HCT116 (cell line): ENCODE measurements at regions not wholly inside any gene's neighbourhood (a gene's known extent, or its start where the extent isn't known, plus 50 kb on each side); places are given as distances from the start of the nearest gene placed in this dataset.

Experiments
- POLR2A ChIP-seq: IDR thresholded peaks from 2 replicates; pipeline ENCODE4 v1.7.0; 2011; ENCODE audit warnings: borderline replicate concordance; ENCODE audit not compliant: insufficient read depth, insufficient read length; ENCODE audit errors: extremely low read depth
- POLR2AphosphoS5 ChIP-seq: IDR thresholded peaks from 2 replicates; pipeline ENCODE4 v1.6.1; 2011; ENCODE audit warnings: mild to moderate bottlenecking, low read depth, low read length, moderate library complexity
- TCF7L2 ChIP-seq: IDR thresholded peaks from 2 replicates; pipeline ENCODE4 v1.7.0; 2011; ENCODE audit warnings: borderline replicate concordance, inconsistent platforms; ENCODE audit not compliant: insufficient read depth, insufficient read length; ENCODE audit errors: extremely low read depth
- TF ChIP-seq, protein P1 (sequence below), 3 experiments: fragments of 200-600 bp in 1 of 3; sonication (generic) in 1 of 3; IDR thresholded peaks in 2 of 3; conservative IDR thresholded peaks in 1 of 3; 2 replicates each; pipeline ENCODE4 v1.5.1; 2012 to 2017; ENCODE audit warnings: low read depth in 2 of 3, low read length in 2 of 3, antibody characterized with exemption in 1 of 3, borderline replicate concordance in 1 of 3, control low read depth in 1 of 3, mild to moderate bottlenecking in 1 of 3, mixed read lengths in 1 of 3, mixed run types in 1 of 3, moderate library complexity in 1 of 3; ENCODE audit not compliant: insufficient read depth in 1 of 3
- TF ChIP-seq, protein P2 (sequence below): IDR thresholded peaks from 2 replicates; pipeline ENCODE4 v1.6.1; 2012
- TF ChIP-seq, protein P3 (sequence below): IDR thresholded peaks from 2 replicates; pipeline ENCODE4 v1.6.1; 2012; ENCODE audit warnings: low read depth
- TF ChIP-seq, protein P4 (sequence below): IDR thresholded peaks from 2 replicates; pipeline ENCODE4 v1.6.1; 2011; ENCODE audit warnings: mild to moderate bottlenecking, low read length, moderate library complexity; ENCODE audit not compliant: insufficient replicate concordance; ENCODE audit errors: extremely low read depth

DNA sequence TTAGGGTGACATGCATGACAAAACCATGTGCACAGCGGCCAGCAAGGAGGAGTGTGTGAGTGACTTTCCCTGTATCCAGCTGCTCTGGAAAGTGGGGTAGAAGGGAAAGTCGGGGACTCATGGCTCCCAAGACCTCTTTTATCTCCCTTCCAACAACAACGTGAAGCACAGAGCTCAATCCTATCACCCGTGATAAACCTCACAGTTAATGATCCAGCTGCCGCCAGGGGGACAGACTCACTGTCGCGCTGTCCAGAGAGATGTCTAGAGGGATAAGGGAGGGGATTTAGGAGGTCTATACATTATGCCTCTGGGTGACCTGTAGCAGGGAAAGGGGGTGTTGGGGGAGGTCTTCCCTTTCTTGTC is 84.0 kb upstream of the SMNDC1 start:
- TF ChIP-seq, protein P1, sequence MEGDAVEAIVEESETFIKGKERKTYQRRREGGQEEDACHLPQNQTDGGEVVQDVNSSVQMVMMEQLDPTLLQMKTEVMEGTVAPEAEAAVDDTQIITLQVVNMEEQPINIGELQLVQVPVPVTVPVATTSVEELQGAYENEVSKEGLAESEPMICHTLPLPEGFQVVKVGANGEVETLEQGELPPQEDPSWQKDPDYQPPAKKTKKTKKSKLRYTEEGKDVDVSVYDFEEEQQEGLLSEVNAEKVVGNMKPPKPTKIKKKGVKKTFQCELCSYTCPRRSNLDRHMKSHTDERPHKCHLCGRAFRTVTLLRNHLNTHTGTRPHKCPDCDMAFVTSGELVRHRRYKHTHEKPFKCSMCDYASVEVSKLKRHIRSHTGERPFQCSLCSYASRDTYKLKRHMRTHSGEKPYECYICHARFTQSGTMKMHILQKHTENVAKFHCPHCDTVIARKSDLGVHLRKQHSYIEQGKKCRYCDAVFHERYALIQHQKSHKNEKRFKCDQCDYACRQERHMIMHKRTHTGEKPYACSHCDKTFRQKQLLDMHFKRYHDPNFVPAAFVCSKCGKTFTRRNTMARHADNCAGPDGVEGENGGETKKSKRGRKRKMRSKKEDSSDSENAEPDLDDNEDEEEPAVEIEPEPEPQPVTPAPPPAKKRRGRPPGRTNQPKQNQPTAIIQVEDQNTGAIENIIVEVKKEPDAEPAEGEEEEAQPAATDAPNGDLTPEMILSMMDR (IDR thresholded peaks at IDR 0.05 in 2 of 3, conservative IDR thresholded peaks at IDR 0.05 in 1 of 3; ENCODE audit: borderline replicate concordance in 1 of 3, insufficient read depth in 1 of 3, low read depth in 2 of 3, low read length in 2 of 3) = no peak
- TF ChIP-seq TCF7L2 (no peak), POLR2AphosphoS5 (no peak), POLR2A (no peak)
- TF ChIP-seq, protein P2, sequence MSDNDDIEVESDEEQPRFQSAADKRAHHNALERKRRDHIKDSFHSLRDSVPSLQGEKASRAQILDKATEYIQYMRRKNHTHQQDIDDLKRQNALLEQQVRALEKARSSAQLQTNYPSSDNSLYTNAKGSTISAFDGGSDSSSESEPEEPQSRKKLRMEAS = no peak
- TF ChIP-seq, protein P3, sequence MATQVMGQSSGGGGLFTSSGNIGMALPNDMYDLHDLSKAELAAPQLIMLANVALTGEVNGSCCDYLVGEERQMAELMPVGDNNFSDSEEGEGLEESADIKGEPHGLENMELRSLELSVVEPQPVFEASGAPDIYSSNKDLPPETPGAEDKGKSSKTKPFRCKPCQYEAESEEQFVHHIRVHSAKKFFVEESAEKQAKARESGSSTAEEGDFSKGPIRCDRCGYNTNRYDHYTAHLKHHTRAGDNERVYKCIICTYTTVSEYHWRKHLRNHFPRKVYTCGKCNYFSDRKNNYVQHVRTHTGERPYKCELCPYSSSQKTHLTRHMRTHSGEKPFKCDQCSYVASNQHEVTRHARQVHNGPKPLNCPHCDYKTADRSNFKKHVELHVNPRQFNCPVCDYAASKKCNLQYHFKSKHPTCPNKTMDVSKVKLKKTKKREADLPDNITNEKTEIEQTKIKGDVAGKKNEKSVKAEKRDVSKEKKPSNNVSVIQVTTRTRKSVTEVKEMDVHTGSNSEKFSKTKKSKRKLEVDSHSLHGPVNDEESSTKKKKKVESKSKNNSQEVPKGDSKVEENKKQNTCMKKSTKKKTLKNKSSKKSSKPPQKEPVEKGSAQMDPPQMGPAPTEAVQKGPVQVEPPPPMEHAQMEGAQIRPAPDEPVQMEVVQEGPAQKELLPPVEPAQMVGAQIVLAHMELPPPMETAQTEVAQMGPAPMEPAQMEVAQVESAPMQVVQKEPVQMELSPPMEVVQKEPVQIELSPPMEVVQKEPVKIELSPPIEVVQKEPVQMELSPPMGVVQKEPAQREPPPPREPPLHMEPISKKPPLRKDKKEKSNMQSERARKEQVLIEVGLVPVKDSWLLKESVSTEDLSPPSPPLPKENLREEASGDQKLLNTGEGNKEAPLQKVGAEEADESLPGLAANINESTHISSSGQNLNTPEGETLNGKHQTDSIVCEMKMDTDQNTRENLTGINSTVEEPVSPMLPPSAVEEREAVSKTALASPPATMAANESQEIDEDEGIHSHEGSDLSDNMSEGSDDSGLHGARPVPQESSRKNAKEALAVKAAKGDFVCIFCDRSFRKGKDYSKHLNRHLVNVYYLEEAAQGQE = no peak
- TF ChIP-seq, protein P4, sequence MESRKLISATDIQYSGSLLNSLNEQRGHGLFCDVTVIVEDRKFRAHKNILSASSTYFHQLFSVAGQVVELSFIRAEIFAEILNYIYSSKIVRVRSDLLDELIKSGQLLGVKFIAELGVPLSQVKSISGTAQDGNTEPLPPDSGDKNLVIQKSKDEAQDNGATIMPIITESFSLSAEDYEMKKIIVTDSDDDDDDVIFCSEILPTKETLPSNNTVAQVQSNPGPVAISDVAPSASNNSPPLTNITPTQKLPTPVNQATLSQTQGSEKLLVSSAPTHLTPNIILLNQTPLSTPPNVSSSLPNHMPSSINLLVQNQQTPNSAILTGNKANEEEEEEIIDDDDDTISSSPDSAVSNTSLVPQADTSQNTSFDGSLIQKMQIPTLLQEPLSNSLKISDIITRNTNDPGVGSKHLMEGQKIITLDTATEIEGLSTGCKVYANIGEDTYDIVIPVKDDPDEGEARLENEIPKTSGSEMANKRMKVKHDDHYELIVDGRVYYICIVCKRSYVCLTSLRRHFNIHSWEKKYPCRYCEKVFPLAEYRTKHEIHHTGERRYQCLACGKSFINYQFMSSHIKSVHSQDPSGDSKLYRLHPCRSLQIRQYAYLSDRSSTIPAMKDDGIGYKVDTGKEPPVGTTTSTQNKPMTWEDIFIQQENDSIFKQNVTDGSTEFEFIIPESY = no peak
